ENCODE measurements at regions not wholly inside any gene's neighbourhood (a gene's known extent, or its start where the extent isn't known, plus 50 kb on each side); places are given as distances from the start of the nearest gene placed in this dataset.

DNA sequence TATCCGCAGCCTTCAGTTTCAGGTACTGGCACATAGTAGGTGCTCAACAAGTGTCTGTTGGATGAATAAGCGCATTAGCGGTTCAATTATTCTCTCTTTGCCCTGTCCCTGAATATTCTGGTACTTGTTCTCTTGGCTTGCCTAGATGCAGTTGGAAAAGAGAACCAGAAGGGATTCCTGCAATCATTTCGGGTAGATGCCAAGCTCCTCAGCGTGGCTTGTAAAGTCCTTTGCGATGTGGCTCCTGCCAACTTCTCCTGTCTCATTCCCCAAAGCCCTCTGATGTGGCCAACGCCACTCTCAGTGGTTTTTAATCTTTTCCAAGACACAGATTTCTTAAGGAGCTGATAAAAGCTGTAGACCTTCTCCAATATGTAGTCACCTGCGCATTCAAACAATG lies 230.3 kb downstream of the SUDS3 start:
- ChIA-PET CTCF (no interaction called here), POLR2A (no interaction called here), RAD21 (ENCODE audit: low non-redundant PET in 1 of 2, low total read pairs in 2 of 2, uncharacterized antibody in 2 of 2, unreplicated experiment in 2 of 2) (no interaction called here)
- Histone ChIP-seq H3K9me3 (ENCODE audit: control insufficient read depth in 1 of 2, insufficient read depth in 1 of 2, low read depth in 1 of 2, low read length in 2 of 2) (no peaks in the 10 kb centered on the region), H3K4me1 (ENCODE audit: control insufficient read depth in 1 of 2, insufficient read depth in 2 of 2, low read length in 2 of 2) (no peaks in the 10 kb centered on the region), H3K79me2 (ENCODE audit: insufficient read depth, low read length) (no peaks in the 10 kb centered on the region), H3K4me3 (replicated peaks in 1 of 2; ENCODE audit: low read depth in 1 of 2, low read length in 2 of 2) (no peak overlapping the region), H3K27ac (ENCODE audit: low read depth, low read length) (no peak overlapping the region), H3K27me3 (ENCODE audit: insufficient read depth, low read length) (peaks cover 22% of the 10 kb centered on the region), H3K9ac (ENCODE audit: low read length) (no peak overlapping the region), H2AFZ (ENCODE audit: low read depth, low read length, poor library complexity, severe bottlenecking) (no peak overlapping the region), H3K36me3 (ENCODE audit: control insufficient read depth in 1 of 2, insufficient read depth in 2 of 2, low read length in 2 of 2) (no peaks in the 10 kb centered on the region), H3K4me2 (ENCODE audit: low read length) (no peak overlapping the region), H3K9me2 (ENCODE audit: insufficient read depth) (no peaks in the 10 kb centered on the region), H4K20me1 (ENCODE audit: insufficient read depth) (no peaks in the 10 kb centered on the region)
- intact Hi-C loops (cut with micrococcal nuclease): no loop called here
- BruUV-seq (replicated peaks): no TSS peak
- DNase-seq (ENCODE audit: low read depth, low spot score): no peak
- ATAC-seq: no peak
- TF ChIP-seq, protein P1, sequence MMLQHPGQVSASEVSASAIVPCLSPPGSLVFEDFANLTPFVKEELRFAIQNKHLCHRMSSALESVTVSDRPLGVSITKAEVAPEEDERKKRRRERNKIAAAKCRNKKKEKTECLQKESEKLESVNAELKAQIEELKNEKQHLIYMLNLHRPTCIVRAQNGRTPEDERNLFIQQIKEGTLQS (IDR thresholded peaks at IDR 0.05): no peak
- TF ChIP-seq YY1 (IDR thresholded peaks at IDR 0.05; ENCODE audit: extremely low read depth, insufficient replicate concordance, low read depth, low read length): no peak
- TF ChIP-seq CEBPB (IDR thresholded peaks at IDR 0.05; ENCODE audit: low read depth): no peak
- no peak for TF ChIP-seq CBX3 (IDR thresholded peaks at IDR 0.05; ENCODE audit: low read depth)
- TF ChIP-seq, protein P2, sequence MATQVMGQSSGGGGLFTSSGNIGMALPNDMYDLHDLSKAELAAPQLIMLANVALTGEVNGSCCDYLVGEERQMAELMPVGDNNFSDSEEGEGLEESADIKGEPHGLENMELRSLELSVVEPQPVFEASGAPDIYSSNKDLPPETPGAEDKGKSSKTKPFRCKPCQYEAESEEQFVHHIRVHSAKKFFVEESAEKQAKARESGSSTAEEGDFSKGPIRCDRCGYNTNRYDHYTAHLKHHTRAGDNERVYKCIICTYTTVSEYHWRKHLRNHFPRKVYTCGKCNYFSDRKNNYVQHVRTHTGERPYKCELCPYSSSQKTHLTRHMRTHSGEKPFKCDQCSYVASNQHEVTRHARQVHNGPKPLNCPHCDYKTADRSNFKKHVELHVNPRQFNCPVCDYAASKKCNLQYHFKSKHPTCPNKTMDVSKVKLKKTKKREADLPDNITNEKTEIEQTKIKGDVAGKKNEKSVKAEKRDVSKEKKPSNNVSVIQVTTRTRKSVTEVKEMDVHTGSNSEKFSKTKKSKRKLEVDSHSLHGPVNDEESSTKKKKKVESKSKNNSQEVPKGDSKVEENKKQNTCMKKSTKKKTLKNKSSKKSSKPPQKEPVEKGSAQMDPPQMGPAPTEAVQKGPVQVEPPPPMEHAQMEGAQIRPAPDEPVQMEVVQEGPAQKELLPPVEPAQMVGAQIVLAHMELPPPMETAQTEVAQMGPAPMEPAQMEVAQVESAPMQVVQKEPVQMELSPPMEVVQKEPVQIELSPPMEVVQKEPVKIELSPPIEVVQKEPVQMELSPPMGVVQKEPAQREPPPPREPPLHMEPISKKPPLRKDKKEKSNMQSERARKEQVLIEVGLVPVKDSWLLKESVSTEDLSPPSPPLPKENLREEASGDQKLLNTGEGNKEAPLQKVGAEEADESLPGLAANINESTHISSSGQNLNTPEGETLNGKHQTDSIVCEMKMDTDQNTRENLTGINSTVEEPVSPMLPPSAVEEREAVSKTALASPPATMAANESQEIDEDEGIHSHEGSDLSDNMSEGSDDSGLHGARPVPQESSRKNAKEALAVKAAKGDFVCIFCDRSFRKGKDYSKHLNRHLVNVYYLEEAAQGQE (IDR thresholded peaks at IDR 0.05; ENCODE audit: low read depth): no peak
- no peak for TF ChIP-seq EZH2phosphoT487 (IDR thresholded peaks at IDR 0.05; ENCODE audit: borderline replicate concordance)
- no peak for TF ChIP-seq SIN3A (IDR thresholded peaks at IDR 0.05; ENCODE audit: low read depth)
- no peak for TF ChIP-seq RAD21 (IDR thresholded peaks at IDR 0.05; ENCODE audit: low read depth)
- no peak for TF ChIP-seq MAX (IDR thresholded peaks at IDR 0.05)
- no peak for TF ChIP-seq EGR1 (IDR thresholded peaks at IDR 0.05; ENCODE audit: low read depth)
- TF ChIP-seq ZNF274 (IDR thresholded peaks at IDR 0.05; ENCODE audit: low read depth, low read length): no peak
- TF ChIP-seq FOSL1 (IDR thresholded peaks at IDR 0.05; ENCODE audit: low read depth): no peak
- TF ChIP-seq ZFX (IDR thresholded peaks at IDR 0.05): no peak
- no peak for TF ChIP-seq TCF7L2 (IDR thresholded peaks at IDR 0.05; ENCODE audit: borderline replicate concordance, extremely low read depth, insufficient read depth, insufficient read length)
- TF ChIP-seq CTCF (IDR thresholded peaks at IDR 0.05 in 2 of 3, conservative IDR thresholded peaks at IDR 0.05 in 1 of 3; ENCODE audit: borderline replicate concordance in 1 of 3, insufficient read depth in 1 of 3, low read depth in 2 of 3, low read length in 2 of 3): no peak
- no peak for TF ChIP-seq POLR2A (IDR thresholded peaks at IDR 0.05; ENCODE audit: borderline replicate concordance, extremely low read depth, insufficient read depth, insufficient read length)
- TF ChIP-seq ELF1 (IDR thresholded peaks at IDR 0.05; ENCODE audit: borderline replicate concordance, low read depth): no peak
- TF ChIP-seq JUND (IDR thresholded peaks at IDR 0.05): no peak

All from HCT116 (cell line).